ENCODE measurements at regions not wholly inside any gene's neighbourhood (a gene's known extent, or its start where the extent isn't known, plus 50 kb on each side); places are given as distances from the start of the nearest gene placed in this dataset.
"Not testable (repeated sequence)": the region's sequence is repeated elsewhere in the genome, so short reads cannot be mapped to it uniquely, and the experiment has no call there.

- Histone ChIP-seq H3K4me1 (ENCODE audit: insufficient read depth, low read length, poor library complexity, severe bottlenecking) (peaks cover 34% of the 10 kb centered on the region), H3K4me2 (ENCODE audit: low read length) (peak overlapping the region; percentile 53), H3K9me3 (ENCODE audit: low read length) (0 out of 2 replicates have a peak, but pooled peaks cover 4% of the 10 kb centered on the region), H4K20me1 (ENCODE audit: insufficient read depth, low read length) (no peaks in the 10 kb centered on the region), H3K4me3 (ENCODE audit: low read depth, low read length, poor library complexity, severe bottlenecking) (no peak overlapping the region), H3K27ac (ENCODE audit: low read depth, low read length, poor library complexity, severe bottlenecking) (peak overlapping the region; percentile 49), H3K9me2 (ENCODE audit: insufficient read depth, low read length) (no peaks in the 10 kb centered on the region), H3K79me2 (ENCODE audit: insufficient read depth, low read depth, low read length) (no peaks in the 10 kb centered on the region), H3K36me3 (ENCODE audit: insufficient read depth, low read length) (no peaks in the 10 kb centered on the region), H2AFZ (ENCODE audit: low read length) (no peak overlapping the region)
- CTCF ChIA-PET (ENCODE audit: unreplicated experiment), result no interaction called here
- POLR2A ChIA-PET, result no interaction called here
- DNase-seq (ENCODE audit: low spot score), result no peak
- BruUV-seq (replicated peaks), result no TSS peak
- peak; percentile 27; the same call in 1 of the 2 replicates for TF ChIP-seq CTCF (conservative IDR thresholded peaks at IDR 0.05; ENCODE audit: low read length)
- no peak for TF ChIP-seq EZH2phosphoT487 (IDR thresholded peaks at IDR 0.05; ENCODE audit: borderline replicate concordance, low read depth, low read length)
- intact Hi-C loops (cut with micrococcal nuclease; ENCODE audit: unreplicated experiment), result no loop called here
Measured at GRCh38 chr1:38153066-38153777, 106.6 kb upstream of the POU3F1 start.

DNA sequence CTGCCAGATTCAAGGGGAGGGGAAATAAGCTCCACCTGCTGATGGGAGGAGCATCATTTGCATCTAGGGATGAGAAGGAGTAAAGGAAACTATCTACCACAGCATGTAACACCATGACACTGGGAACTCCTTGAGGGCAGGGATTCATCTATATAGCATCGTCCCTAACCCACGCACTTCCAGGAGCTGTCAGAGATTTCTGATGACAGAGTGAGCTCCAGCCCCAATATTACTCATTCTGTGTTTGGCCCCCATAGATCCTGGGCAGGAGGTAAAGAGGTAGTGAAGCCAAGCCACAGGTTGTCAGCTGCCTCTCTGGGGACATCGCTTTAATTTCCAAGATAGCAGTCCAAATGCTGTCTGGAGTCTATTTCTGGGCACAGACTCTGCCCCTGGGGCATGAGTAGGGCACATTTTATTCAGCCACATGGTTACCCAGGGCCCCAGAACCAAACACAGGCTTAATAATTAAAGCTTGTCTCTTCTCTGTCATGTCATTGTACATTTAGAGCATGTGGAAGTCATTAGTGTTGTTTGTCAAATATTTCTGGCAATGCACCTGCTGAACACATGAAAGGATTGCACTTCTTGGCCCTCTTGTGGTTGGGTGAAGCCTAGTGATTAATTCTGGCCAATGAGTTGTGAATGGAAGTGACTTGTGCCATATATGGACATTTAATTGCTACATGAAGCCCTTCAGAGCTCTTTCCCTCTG is 105.9 kb upstream of the POU3F1 start:
- Histone ChIP-seq H3K4me1 (ENCODE audit: insufficient read depth, low read length, poor library complexity, severe bottlenecking) (peaks cover 34% of the 10 kb centered on the region), H3K4me2 (ENCODE audit: low read length) (peak overlapping the region; percentile 53), H2AFZ (ENCODE audit: low read length) (no peak overlapping the region), H3K9me2 (ENCODE audit: insufficient read depth, low read length) (no peaks in the 10 kb centered on the region), H3K9me3 (ENCODE audit: low read length) (0 out of 2 replicates have a peak, but pooled peaks cover 4% of the 10 kb centered on the region), H4K20me1 (ENCODE audit: insufficient read depth, low read length) (no peaks in the 10 kb centered on the region), H3K79me2 (ENCODE audit: insufficient read depth, low read depth, low read length) (no peaks in the 10 kb centered on the region), H3K27ac (ENCODE audit: low read depth, low read length, poor library complexity, severe bottlenecking) (peak overlapping the region; percentile 49), H3K36me3 (ENCODE audit: insufficient read depth, low read length) (no peaks in the 10 kb centered on the region), H3K4me3 (ENCODE audit: low read depth, low read length, poor library complexity, severe bottlenecking) (no peak overlapping the region)
- DNase-seq (ENCODE audit: low spot score), result peak; percentile 57
- intact Hi-C loops (cut with micrococcal nuclease; ENCODE audit: unreplicated experiment), result no loop called here
- CTCF ChIA-PET (ENCODE audit: unreplicated experiment), result no interaction called here
- POLR2A ChIA-PET, result no interaction called here
- no TSS peak for BruUV-seq (replicated peaks)
- TF ChIP-seq EZH2phosphoT487 (IDR thresholded peaks at IDR 0.05; ENCODE audit: borderline replicate concordance, low read depth, low read length), result no peak
- peak; percentile 68 for TF ChIP-seq CTCF (conservative IDR thresholded peaks at IDR 0.05; ENCODE audit: low read length)

DNA sequence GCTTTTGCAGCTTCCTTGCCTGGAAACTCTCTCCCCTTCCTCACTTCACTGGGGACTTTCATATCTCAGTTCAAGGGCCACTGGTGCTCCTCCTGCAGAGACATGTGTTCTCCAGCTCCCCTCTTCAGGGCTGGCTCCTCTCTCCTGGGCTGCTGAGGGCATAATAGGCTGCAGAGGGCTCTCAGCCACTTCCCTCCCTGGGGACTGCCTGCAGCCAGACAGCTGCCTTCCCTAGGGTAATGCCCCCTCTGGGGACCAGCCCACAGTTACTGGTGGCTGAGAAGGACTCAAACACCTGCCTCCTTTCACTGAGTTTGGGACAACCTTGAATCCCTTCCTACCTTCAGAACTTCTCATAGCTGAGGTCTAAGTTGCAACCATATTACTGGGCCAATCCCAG is 104.8 kb upstream of the POU3F1 start:
- 0 out of 2 replicates have a peak, but pooled peaks cover 4% of the 10 kb centered on the region for H3K9me3 ChIP-seq (ENCODE audit: low read length)
- peaks cover 34% of the 10 kb centered on the region for H3K4me1 ChIP-seq (ENCODE audit: insufficient read depth, low read length, poor library complexity, severe bottlenecking)
- POLR2A ChIA-PET, result no interaction called here
- CTCF ChIA-PET (ENCODE audit: unreplicated experiment), result no interaction called here
- H3K36me3 ChIP-seq (ENCODE audit: insufficient read depth, low read length), result no peaks in the 10 kb centered on the region
- H3K27ac ChIP-seq (ENCODE audit: low read depth, low read length, poor library complexity, severe bottlenecking), result peak overlapping the region; percentile 49
- no peak overlapping the region for H2AFZ ChIP-seq (ENCODE audit: low read length)
- H3K79me2 ChIP-seq (ENCODE audit: insufficient read depth, low read depth, low read length), result no peaks in the 10 kb centered on the region
- BruUV-seq (replicated peaks), result no TSS peak
- TF ChIP-seq CTCF (conservative IDR thresholded peaks at IDR 0.05; ENCODE audit: low read length), result no peak
- TF ChIP-seq EZH2phosphoT487 (IDR thresholded peaks at IDR 0.05; ENCODE audit: borderline replicate concordance, low read depth, low read length), result no peak
- H3K4me3 ChIP-seq (ENCODE audit: low read depth, low read length, poor library complexity, severe bottlenecking), result no peak overlapping the region
- no peaks in the 10 kb centered on the region for H3K9me2 ChIP-seq (ENCODE audit: insufficient read depth, low read length)
- intact Hi-C loops (cut with micrococcal nuclease; ENCODE audit: unreplicated experiment), result no loop called here
- peak; percentile 59 for DNase-seq (ENCODE audit: low spot score)
- peak overlapping the region; percentile 53 for H3K4me2 ChIP-seq (ENCODE audit: low read length)
- no peaks in the 10 kb centered on the region for H4K20me1 ChIP-seq (ENCODE audit: insufficient read depth, low read length)

GRCh38 chr1:38146079-38146478 is 99.5 kb upstream of the POU3F1 start:
- BruUV-seq (replicated peaks); intact Hi-C loops (cut with micrococcal nuclease; ENCODE audit: unreplicated experiment); CTCF ChIA-PET (ENCODE audit: unreplicated experiment): not testable (repeated sequence)

More at GRCh38 chr1:38146079-38146478, 99.5 kb upstream of the POU3F1 start:
- DNase-seq (ENCODE audit: low spot score); H4K20me1 ChIP-seq (ENCODE audit: insufficient read depth, low read length); H3K36me3 ChIP-seq (ENCODE audit: insufficient read depth, low read length); H3K9me2 ChIP-seq (ENCODE audit: insufficient read depth, low read length); H3K79me2 ChIP-seq (ENCODE audit: insufficient read depth, low read depth, low read length); H3K9me3 ChIP-seq (ENCODE audit: low read length); H3K4me3 ChIP-seq (ENCODE audit: low read depth, low read length, poor library complexity, severe bottlenecking); POLR2A ChIA-PET; H2AFZ ChIP-seq (ENCODE audit: low read length); H3K4me2 ChIP-seq (ENCODE audit: low read length); H3K4me1 ChIP-seq (ENCODE audit: insufficient read depth, low read length, poor library complexity, severe bottlenecking); H3K27ac ChIP-seq (ENCODE audit: low read depth, low read length, poor library complexity, severe bottlenecking): not testable (repeated sequence)
